ENCODE measurements at regions not wholly inside any gene's neighbourhood (a gene's known extent, or its start where the extent isn't known, plus 50 kb on each side); places are given as distances from the start of the nearest gene placed in this dataset.

DNA sequence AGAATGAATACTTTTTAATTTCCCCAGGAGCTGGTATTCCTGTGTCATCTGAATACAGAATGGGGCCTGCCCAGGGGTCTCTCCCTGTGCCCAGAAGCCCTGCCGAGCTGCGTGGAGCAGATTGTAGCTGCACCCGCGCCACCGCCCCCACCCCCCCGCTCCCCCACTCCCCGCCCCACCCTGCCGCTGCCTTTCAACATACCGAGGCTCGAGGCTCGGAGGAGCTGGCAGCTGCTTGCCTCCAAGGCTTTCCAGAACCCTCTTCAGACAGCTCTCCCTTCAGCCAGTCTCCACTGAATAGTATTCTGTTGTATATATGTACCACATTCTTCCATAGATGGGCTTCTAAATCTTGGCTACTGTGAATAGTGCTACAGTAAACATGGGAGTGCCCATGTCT is 150.7 kb downstream of the TSN start:
- TF ChIP-seq, protein P1, sequence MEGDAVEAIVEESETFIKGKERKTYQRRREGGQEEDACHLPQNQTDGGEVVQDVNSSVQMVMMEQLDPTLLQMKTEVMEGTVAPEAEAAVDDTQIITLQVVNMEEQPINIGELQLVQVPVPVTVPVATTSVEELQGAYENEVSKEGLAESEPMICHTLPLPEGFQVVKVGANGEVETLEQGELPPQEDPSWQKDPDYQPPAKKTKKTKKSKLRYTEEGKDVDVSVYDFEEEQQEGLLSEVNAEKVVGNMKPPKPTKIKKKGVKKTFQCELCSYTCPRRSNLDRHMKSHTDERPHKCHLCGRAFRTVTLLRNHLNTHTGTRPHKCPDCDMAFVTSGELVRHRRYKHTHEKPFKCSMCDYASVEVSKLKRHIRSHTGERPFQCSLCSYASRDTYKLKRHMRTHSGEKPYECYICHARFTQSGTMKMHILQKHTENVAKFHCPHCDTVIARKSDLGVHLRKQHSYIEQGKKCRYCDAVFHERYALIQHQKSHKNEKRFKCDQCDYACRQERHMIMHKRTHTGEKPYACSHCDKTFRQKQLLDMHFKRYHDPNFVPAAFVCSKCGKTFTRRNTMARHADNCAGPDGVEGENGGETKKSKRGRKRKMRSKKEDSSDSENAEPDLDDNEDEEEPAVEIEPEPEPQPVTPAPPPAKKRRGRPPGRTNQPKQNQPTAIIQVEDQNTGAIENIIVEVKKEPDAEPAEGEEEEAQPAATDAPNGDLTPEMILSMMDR (IDR thresholded peaks at IDR 0.05; ENCODE audit: insufficient read depth, low read depth, low read length) = no peak
- no peak for TF ChIP-seq EZH2 (IDR thresholded peaks at IDR 0.05; ENCODE audit: insufficient read depth, low read length)
